ENCODE measurements at regions not wholly inside any gene's neighbourhood (a gene's known extent, or its start where the extent isn't known, plus 50 kb on each side); places are given as distances from the start of the nearest gene placed in this dataset.

GRCh38 chr20:23148731-23149570, 62.8 kb upstream of the CD93 start:
- no peak overlapping the region for H3K4me3 ChIP-seq (ENCODE audit: low read depth, low read length)

GRCh38 chr20:23147964-23148730, 62.0 kb upstream of the CD93 start:
- no peak for DNase-seq (ENCODE audit: low read depth, low spot score)
- TF ChIP-seq CTCF (IDR thresholded peaks at IDR 0.05; ENCODE audit: insufficient read depth, low read length, missing control alignments) = no peak
- CTCF ChIA-PET = interaction anchor here (1.9 kb wide), 1 partner anchor 97 kb away, joined by 4 read pairs; no protein-coding TSS in a partner anchor
- no peak overlapping the region for H3K4me3 ChIP-seq (ENCODE audit: low read depth, low read length)
- POLR2A ChIA-PET = no interaction called here

More at GRCh38 chr20:23148731-23149570, 62.8 kb upstream of the CD93 start:
- ChIA-PET CTCF (interaction anchor here (1.5 to 2.2 kb wide), 3 partner anchors 10 to 98 kb away, joined by 4 to 9 read pairs (median 5); no protein-coding TSS in a partner anchor), POLR2A (no interaction called here)
- no peak for DNase-seq (ENCODE audit: low read depth, low spot score)
- no peak for TF ChIP-seq CTCF (IDR thresholded peaks at IDR 0.05; ENCODE audit: insufficient read depth, low read length, missing control alignments)

GRCh38 chr20:23147647-23147963, 61.5 kb upstream of the CD93 start:
- H3K4me3 ChIP-seq (ENCODE audit: low read depth, low read length) = no peak overlapping the region
- TF ChIP-seq CTCF (IDR thresholded peaks at IDR 0.05; ENCODE audit: insufficient read depth, low read length, missing control alignments) = no peak
- CTCF ChIA-PET = interaction anchor here (0.8 kb wide), 1 partner anchor 204 kb away, joined by 4 read pairs; no protein-coding TSS in a partner anchor
- POLR2A ChIA-PET = no interaction called here
- no peak for DNase-seq (ENCODE audit: low read depth, low spot score)

- no peak overlapping the region for H3K4me3 ChIP-seq (ENCODE audit: low read depth, low read length)
- POLR2A ChIA-PET = no interaction called here
- no peak for DNase-seq (ENCODE audit: low read depth, low spot score)
- CTCF ChIA-PET = interaction anchor here (0.8 to 1.5 kb wide), 3 partner anchors 9 to 204 kb away, joined by 3 to 4 read pairs (median 3); no protein-coding TSS in a partner anchor
- TF ChIP-seq CTCF (IDR thresholded peaks at IDR 0.05; ENCODE audit: insufficient read depth, low read length, missing control alignments) = no peak
These were observed 60.9 kb upstream of the CD93 start for GRCh38 chr20:23146857-23147637.

GRCh38 chr20:23146181-23146580, 60.1 kb upstream of the CD93 start:
- ChIA-PET POLR2A (no interaction called here), CTCF (interaction anchor here (0.8 to 3.8 kb wide), 3 partner anchors 8 to 96 kb away, joined by 3 to 18 read pairs (median 3); no protein-coding TSS in a partner anchor)
- no peak overlapping the region for H3K4me3 ChIP-seq (ENCODE audit: low read depth, low read length)
- no peak for TF ChIP-seq CTCF (IDR thresholded peaks at IDR 0.05; ENCODE audit: insufficient read depth, low read length, missing control alignments)
- no peak for DNase-seq (ENCODE audit: low read depth, low spot score)
